Lower lobe of right lung (tissue), 2 donors: ENCODE measurements at regions not wholly inside any gene's neighbourhood (a gene's known extent, or its start where the extent isn't known, plus 50 kb on each side); places are given as distances from the start of the nearest gene placed in this dataset.

Experiments
- ATAC-seq, 2 donors: fragments of 200-7000 bp; cut with Tn5 transposase; one replicate each; pipeline ENCODE4 v1.9.1; 2020 to 2022; ENCODE audit warnings: mild to moderate bottlenecking in 2 of 2, moderate library complexity in 2 of 2
- DNase-seq: peaks from one replicate; pipeline ENCODE4 v3.0.0-alpha.2; 2020
- H3K27ac ChIP-seq: fragments of 200-600 bp; one replicate; pipeline ENCODE4 v1.8.0; 2022
- H3K27me3 ChIP-seq: fragments of 200-600 bp; one replicate; pipeline ENCODE4 v1.8.0; 2022; ENCODE audit warnings: low read depth
- H3K36me3 ChIP-seq: fragments of 200-600 bp; one replicate; pipeline ENCODE4 v1.8.0; 2022; ENCODE audit warnings: mild to moderate bottlenecking
- H3K4me1 ChIP-seq: fragments of 200-600 bp; one replicate; pipeline ENCODE4 v1.8.0; 2022
- H3K4me3 ChIP-seq: fragments of 200-600 bp; one replicate; pipeline ENCODE4 v1.8.0; 2022; ENCODE audit warnings: mild to moderate bottlenecking
- H3K9me3 ChIP-seq: fragments of 200-600 bp; one replicate; pipeline ENCODE4 v1.8.0; 2022
- intact Hi-C: fragments of 100-400 bp; cut with DNase I; formaldehyde crosslinking; loops from one replicate; pipeline ENCODE4 v1.11.0; 2022
- TF ChIP-seq, protein P1 (sequence below): fragments of 200-600 bp; IDR thresholded peaks from one replicate; pipeline ENCODE4 v1.8.0; 2022; ENCODE audit warnings: antibody characterized with exemption, mild to moderate bottlenecking
- donor health status: DM: no; HTN: yes; CAD: no; lungs with severe emphysema.

DNA sequence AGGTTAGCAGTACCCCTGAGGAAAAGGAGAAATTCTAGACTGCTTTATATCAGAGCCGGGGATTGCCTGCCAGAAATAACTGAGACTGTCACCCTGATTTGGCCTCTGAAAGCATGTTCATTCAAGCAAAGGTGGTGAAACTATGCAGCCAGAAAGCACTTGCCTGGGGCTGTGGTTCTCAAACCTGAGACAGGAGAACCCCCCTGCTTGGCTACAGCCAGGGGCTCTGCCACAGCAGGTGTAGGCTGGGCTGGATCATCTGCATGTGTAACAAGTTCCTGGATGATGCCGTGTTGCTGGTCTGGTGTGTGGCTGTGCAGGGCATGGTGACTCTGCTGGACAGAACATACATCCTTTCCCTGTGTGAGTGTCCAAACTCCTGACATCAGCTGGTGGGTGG lies 157.8 kb downstream of the NXNL2 start:
- H3K36me3 ChIP-seq: no peaks in the 10 kb centered on the region
- intact Hi-C loops: no loop called here
- ATAC-seq (no peak), DNase-seq (no peak)
- H3K9me3 ChIP-seq: no peaks in the 10 kb centered on the region
- H3K4me1 ChIP-seq: no peaks in the 10 kb centered on the region
- H3K27me3 ChIP-seq: no peaks in the 10 kb centered on the region
- TF ChIP-seq, protein P1, sequence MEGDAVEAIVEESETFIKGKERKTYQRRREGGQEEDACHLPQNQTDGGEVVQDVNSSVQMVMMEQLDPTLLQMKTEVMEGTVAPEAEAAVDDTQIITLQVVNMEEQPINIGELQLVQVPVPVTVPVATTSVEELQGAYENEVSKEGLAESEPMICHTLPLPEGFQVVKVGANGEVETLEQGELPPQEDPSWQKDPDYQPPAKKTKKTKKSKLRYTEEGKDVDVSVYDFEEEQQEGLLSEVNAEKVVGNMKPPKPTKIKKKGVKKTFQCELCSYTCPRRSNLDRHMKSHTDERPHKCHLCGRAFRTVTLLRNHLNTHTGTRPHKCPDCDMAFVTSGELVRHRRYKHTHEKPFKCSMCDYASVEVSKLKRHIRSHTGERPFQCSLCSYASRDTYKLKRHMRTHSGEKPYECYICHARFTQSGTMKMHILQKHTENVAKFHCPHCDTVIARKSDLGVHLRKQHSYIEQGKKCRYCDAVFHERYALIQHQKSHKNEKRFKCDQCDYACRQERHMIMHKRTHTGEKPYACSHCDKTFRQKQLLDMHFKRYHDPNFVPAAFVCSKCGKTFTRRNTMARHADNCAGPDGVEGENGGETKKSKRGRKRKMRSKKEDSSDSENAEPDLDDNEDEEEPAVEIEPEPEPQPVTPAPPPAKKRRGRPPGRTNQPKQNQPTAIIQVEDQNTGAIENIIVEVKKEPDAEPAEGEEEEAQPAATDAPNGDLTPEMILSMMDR: no peak
- no peak overlapping the region for H3K4me3 ChIP-seq
- H3K27ac ChIP-seq: no peak overlapping the region

DNA sequence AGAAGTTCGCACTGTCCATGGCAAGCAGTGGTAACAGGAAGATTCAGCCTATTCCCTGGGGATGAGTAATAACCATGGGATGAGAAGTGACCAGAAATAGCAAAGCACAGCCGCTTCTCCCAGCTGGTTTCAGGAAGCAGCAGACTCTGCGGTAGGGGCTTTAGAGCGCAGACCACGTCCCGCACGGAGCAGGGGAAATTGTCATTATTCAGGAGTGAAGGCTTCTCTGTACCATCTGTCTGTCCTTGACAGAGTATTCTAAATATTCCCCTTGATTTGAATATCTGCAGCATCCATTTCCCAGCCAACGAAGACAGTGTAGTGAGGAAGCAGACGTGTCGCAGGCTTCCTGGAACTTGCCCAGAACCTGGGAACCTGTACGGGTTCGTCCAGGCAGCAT lies 159.6 kb downstream of the NXNL2 start:
- DNase-seq: no peak
- Histone ChIP-seq H3K36me3 (no peaks in the 10 kb centered on the region), H3K9me3 (no peaks in the 10 kb centered on the region), H3K4me3 (no peak overlapping the region), H3K27me3 (no peaks in the 10 kb centered on the region), H3K4me1 (no peaks in the 10 kb centered on the region), H3K27ac (no peak overlapping the region)
- intact Hi-C loops: no loop called here
- no peak for ATAC-seq
- TF ChIP-seq, protein P1: no peak

DNA sequence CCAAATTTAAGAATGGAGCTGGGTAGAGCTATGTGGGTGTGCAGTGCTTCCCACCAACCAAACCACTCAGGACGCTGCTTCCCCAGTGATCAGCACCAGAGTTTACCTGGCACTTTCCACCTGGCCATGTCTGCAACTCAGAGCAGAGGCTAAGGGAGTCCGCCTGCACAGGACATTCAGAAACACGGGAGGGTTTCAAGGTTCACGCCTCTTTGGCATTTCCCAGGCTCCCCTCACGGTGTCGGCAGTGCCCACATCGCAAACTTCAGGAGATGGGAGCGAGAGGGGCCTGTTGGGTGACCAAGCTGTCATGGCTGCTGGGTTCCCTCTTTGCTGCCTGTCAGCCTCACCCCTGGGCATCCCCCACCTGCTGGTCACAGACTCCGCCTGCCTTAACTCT lies 161.5 kb downstream of the NXNL2 start:
- intact Hi-C loops: no loop called here
- no peaks in the 10 kb centered on the region for H3K27me3 ChIP-seq
- no peak for ATAC-seq
- no peaks in the 10 kb centered on the region for H3K36me3 ChIP-seq
- no peak overlapping the region for H3K27ac ChIP-seq
- H3K9me3 ChIP-seq: no peaks in the 10 kb centered on the region
- H3K4me1 ChIP-seq: no peaks in the 10 kb centered on the region
- DNase-seq: no peak
- TF ChIP-seq, protein P1: no peak
- H3K4me3 ChIP-seq: no peak overlapping the region

DNA sequence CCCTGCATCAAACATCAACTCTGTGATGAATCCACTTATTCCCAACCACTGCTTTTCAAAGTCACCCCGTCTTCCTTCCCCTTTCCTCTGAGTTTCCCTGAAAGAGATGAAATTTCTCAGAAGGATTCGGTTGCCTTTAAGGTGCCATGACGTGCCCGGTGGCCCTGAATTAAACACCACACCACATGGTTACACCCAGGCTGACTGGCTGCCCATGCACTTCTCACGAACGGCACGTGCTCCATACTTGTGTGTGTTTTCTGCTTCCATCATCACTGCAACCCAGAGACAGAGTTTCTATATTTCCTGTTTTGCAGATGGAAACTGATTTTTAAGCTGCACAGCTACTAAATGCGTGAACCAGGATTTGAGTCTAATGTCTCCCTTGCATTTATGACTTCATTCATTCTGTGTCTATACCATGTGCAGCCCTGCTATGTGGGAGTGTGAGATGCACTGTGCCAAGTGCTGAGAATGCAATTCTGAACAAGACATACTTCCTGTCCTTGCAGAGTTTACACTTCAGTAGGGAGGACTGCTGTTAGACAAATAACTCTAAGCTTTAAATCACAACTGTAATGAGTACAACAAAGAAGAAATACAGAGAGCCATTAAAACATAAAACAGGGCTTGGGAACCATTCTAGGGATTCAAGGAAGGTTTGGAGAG lies 162.9 kb downstream of the NXNL2 start:
- intact Hi-C loops: no loop called here
- ATAC-seq: no peak
- no peaks in the 10 kb centered on the region for H3K9me3 ChIP-seq
- no peaks in the 10 kb centered on the region for H3K36me3 ChIP-seq
- no peak overlapping the region for H3K27ac ChIP-seq
- no peak for DNase-seq
- no peak overlapping the region for H3K4me3 ChIP-seq
- no peaks in the 10 kb centered on the region for H3K27me3 ChIP-seq
- TF ChIP-seq, protein P1: no peak
- no peaks in the 10 kb centered on the region for H3K4me1 ChIP-seq

DNA sequence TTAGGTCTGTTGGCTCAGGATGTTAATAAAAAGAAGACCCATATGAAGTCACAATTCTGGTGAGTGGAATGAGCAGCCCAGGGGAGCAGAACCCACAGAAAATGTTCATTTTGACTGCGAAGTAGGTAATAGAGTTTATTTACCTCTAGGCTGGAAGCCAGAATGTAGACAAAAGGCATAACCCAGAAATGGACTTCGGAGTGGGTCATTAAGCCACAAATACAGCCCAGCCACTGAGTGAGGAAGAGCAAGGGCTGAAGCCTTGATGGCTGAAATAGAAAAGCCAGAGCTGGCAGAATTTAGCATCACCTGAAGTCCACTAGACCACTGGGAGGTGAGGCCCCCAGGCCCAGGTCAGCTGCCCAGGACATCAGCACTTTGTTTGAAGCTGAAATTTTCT lies 168.0 kb downstream of the NXNL2 start:
- Histone ChIP-seq H3K36me3 (no peaks in the 10 kb centered on the region), H3K9me3 (no peaks in the 10 kb centered on the region), H3K4me1 (no peaks in the 10 kb centered on the region), H3K27ac (no peak overlapping the region), H3K4me3 (no peak overlapping the region), H3K27me3 (no peaks in the 10 kb centered on the region)
- intact Hi-C loops: no loop called here
- no peak for DNase-seq
- TF ChIP-seq, protein P1: no peak
- ATAC-seq: no peak
